ENCODE measurements at regions not wholly inside any gene's neighbourhood (a gene's known extent, or its start where the extent isn't known, plus 50 kb on each side); places are given as distances from the start of the nearest gene placed in this dataset.

- no peak for TF ChIP-seq CTCF (IDR thresholded peaks at IDR 0.05)
- no peak for TF ChIP-seq POLR2AphosphoS5 (IDR thresholded peaks at IDR 0.05; ENCODE audit: low read depth, low read length)
- TF ChIP-seq REST (IDR thresholded peaks at IDR 0.05; ENCODE audit: insufficient read depth in 1 of 2, low read depth in 2 of 2, low read length in 1 of 2) = no peak
- TF ChIP-seq SIN3A (IDR thresholded peaks at IDR 0.05; ENCODE audit: borderline replicate concordance, insufficient read depth, low read depth, low read length) = no peak
- no peak for TF ChIP-seq TCF7L2 (IDR thresholded peaks at IDR 0.05; ENCODE audit: low read depth, low read length)
Observed at GRCh38 chr9:101951598-101951997, 213.2 kb upstream of the GRIN3A start.
